ENCODE measurements at regions not wholly inside any gene's neighbourhood (a gene's known extent, or its start where the extent isn't known, plus 50 kb on each side); places are given as distances from the start of the nearest gene placed in this dataset.

DNA sequence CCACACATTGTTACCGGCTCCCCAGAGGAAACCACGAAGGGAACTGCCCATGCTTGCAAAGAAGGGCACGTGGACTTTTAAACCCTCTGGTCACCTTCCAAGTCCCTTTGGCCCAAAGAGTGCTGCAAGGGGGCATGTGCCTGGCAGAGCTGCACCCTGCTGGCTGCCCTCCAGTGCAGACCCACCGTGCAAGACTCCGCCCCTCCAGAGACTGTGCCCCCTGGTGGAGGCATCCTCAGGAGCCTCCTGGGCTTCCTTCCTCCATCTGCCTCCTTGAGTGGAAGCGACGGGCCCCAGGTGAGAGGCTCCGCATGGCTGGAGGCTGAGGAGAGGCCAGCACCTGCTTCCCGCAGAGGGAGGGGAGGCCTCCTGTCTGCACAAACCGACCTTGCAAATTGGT, 100.6 kb downstream of the CRYAA start:
- Histone ChIP-seq H3K4me1 (ENCODE audit: control insufficient read depth in 1 of 2, insufficient read depth in 2 of 2, low read depth in 1 of 2, low read length in 1 of 2) (peaks cover 0 to 67% of the 10 kb centered on the region in 2 experiments; a peak in 2 of 4 replicates), H3K27ac (ENCODE audit: low read depth in 2 of 2, low read length in 1 of 2) (peak overlapping the region in 1 of 2 experiments; percentile 96; a peak in 2 of 4 replicates), H3K4me3 (ENCODE audit: low read depth in 2 of 2, low read length in 1 of 2) (no peak overlapping the region), H3K4me2 (no peak overlapping the region), H3K79me2 (ENCODE audit: insufficient read depth) (no peaks in the 10 kb centered on the region), H3K27me3 (ENCODE audit: insufficient read depth) (no peaks in the 10 kb centered on the region; the same call in 1 of the 2 replicates), H3K36me3 (replicated peaks in 1 of 2; ENCODE audit: control insufficient read depth in 1 of 2, insufficient read depth in 2 of 2, low read length in 1 of 2) (no peaks in the 10 kb centered on the region), H3F3A (replicated peaks; ENCODE audit: insufficient read depth) (no peaks in the 10 kb centered on the region), H3K9ac (no peak overlapping the region), H3K9me3 (no peaks in the 10 kb centered on the region), H3K9me2 (no peaks in the 10 kb centered on the region), H4K20me1 (ENCODE audit: insufficient read depth) (no peaks in the 10 kb centered on the region), H2AFZ (ENCODE audit: low read depth) (no peak overlapping the region)
- no peak for DNase-seq
- ChIA-PET CTCF (interaction anchor here (1.1 to 1.3 kb wide), 3 partner anchors 10 to 100 kb away, joined by 3 to 5 read pairs (median 3); no protein-coding TSS in a partner anchor), POLR2A (no interaction called here)
- no peak for TF ChIP-seq RAD21 (IDR thresholded peaks at IDR 0.05; ENCODE audit: low read length)
- TF ChIP-seq, protein P1, sequence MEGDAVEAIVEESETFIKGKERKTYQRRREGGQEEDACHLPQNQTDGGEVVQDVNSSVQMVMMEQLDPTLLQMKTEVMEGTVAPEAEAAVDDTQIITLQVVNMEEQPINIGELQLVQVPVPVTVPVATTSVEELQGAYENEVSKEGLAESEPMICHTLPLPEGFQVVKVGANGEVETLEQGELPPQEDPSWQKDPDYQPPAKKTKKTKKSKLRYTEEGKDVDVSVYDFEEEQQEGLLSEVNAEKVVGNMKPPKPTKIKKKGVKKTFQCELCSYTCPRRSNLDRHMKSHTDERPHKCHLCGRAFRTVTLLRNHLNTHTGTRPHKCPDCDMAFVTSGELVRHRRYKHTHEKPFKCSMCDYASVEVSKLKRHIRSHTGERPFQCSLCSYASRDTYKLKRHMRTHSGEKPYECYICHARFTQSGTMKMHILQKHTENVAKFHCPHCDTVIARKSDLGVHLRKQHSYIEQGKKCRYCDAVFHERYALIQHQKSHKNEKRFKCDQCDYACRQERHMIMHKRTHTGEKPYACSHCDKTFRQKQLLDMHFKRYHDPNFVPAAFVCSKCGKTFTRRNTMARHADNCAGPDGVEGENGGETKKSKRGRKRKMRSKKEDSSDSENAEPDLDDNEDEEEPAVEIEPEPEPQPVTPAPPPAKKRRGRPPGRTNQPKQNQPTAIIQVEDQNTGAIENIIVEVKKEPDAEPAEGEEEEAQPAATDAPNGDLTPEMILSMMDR (IDR thresholded peaks at IDR 0.05) = peak; percentile 33
- TF ChIP-seq, protein P2, sequence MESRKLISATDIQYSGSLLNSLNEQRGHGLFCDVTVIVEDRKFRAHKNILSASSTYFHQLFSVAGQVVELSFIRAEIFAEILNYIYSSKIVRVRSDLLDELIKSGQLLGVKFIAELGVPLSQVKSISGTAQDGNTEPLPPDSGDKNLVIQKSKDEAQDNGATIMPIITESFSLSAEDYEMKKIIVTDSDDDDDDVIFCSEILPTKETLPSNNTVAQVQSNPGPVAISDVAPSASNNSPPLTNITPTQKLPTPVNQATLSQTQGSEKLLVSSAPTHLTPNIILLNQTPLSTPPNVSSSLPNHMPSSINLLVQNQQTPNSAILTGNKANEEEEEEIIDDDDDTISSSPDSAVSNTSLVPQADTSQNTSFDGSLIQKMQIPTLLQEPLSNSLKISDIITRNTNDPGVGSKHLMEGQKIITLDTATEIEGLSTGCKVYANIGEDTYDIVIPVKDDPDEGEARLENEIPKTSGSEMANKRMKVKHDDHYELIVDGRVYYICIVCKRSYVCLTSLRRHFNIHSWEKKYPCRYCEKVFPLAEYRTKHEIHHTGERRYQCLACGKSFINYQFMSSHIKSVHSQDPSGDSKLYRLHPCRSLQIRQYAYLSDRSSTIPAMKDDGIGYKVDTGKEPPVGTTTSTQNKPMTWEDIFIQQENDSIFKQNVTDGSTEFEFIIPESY (IDR thresholded peaks at IDR 0.05; ENCODE audit: borderline replicate concordance, low read depth) = no peak
- no peak for TF ChIP-seq CHD2 (IDR thresholded peaks at IDR 0.05; ENCODE audit: low read length, partially characterized antibody)
- no peak for TF ChIP-seq MAX (IDR thresholded peaks at IDR 0.05; ENCODE audit: low read depth)
- 68% methylated on average over 5 of the region's 10 CpGs for WGBS (ENCODE audit: low lambda C conversion rate)

GRCh38 chr21:43268804-43269186, 100.0 kb downstream of the CRYAA start:
- H3K27ac ChIP-seq (ENCODE audit: low read depth in 2 of 2, low read length in 1 of 2) = peak overlapping the region in 1 of 2 experiments; percentile 29; a peak in 1 of 4 replicates
- no peak overlapping the region for H3K4me3 ChIP-seq (ENCODE audit: low read depth in 2 of 2, low read length in 1 of 2)
- 81% methylated on average over 3 of the region's 12 CpGs for WGBS (ENCODE audit: low lambda C conversion rate)
- no peaks in the 10 kb centered on the region for H3K9me3 ChIP-seq
- no peak for DNase-seq
- H3K4me2 ChIP-seq = no peak overlapping the region
- H3K36me3 ChIP-seq (replicated peaks in 1 of 2; ENCODE audit: control insufficient read depth in 1 of 2, insufficient read depth in 2 of 2, low read length in 1 of 2) = no peaks in the 10 kb centered on the region
- peaks cover 0 to 60% of the 10 kb centered on the region in 2 experiments; a peak in 2 of 4 replicates for H3K4me1 ChIP-seq (ENCODE audit: control insufficient read depth in 1 of 2, insufficient read depth in 2 of 2, low read depth in 1 of 2, low read length in 1 of 2)
- TF ChIP-seq CHD2 (IDR thresholded peaks at IDR 0.05; ENCODE audit: low read length, partially characterized antibody) (no peak), TCF12 (IDR thresholded peaks at IDR 0.05) (no peak), FOXM1 (IDR thresholded peaks at IDR 0.05; ENCODE audit: low read depth) (no peak), TEAD4 (IDR thresholded peaks at IDR 0.05; ENCODE audit: borderline replicate concordance, insufficient read depth) (no peak), RFX5 (IDR thresholded peaks at IDR 0.05; ENCODE audit: low read length) (no peak), POLR2AphosphoS5 (IDR thresholded peaks at IDR 0.05; ENCODE audit: low read depth, low read length) (no peak), NRF1 (IDR thresholded peaks at IDR 0.05; ENCODE audit: low read depth, low read length) (no peak), RXRA (IDR thresholded peaks at IDR 0.05; ENCODE audit: borderline replicate concordance, low read depth) (no peak), YY1 (IDR thresholded peaks at IDR 0.05; ENCODE audit: low read depth) (no peak), MAX (IDR thresholded peaks at IDR 0.05; ENCODE audit: low read depth) (no peak)
- TF ChIP-seq, protein P3, sequence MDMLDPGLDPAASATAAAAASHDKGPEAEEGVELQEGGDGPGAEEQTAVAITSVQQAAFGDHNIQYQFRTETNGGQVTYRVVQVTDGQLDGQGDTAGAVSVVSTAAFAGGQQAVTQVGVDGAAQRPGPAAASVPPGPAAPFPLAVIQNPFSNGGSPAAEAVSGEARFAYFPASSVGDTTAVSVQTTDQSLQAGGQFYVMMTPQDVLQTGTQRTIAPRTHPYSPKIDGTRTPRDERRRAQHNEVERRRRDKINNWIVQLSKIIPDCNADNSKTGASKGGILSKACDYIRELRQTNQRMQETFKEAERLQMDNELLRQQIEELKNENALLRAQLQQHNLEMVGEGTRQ (IDR thresholded peaks at IDR 0.05; ENCODE audit: borderline replicate concordance, low read depth, low read length) = no peak
- TF ChIP-seq, protein P4, sequence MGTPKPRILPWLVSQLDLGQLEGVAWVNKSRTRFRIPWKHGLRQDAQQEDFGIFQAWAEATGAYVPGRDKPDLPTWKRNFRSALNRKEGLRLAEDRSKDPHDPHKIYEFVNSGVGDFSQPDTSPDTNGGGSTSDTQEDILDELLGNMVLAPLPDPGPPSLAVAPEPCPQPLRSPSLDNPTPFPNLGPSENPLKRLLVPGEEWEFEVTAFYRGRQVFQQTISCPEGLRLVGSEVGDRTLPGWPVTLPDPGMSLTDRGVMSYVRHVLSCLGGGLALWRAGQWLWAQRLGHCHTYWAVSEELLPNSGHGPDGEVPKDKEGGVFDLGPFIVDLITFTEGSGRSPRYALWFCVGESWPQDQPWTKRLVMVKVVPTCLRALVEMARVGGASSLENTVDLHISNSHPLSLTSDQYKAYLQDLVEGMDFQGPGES (IDR thresholded peaks at IDR 0.05; ENCODE audit: low read depth, low read length) = no peak
- CTCF ChIA-PET = interaction anchor here (1.2 to 1.5 kb wide), 2 partner anchors 13 to 19 kb away, joined by 3 to 4 read pairs; no protein-coding TSS in a partner anchor
- no peaks in the 10 kb centered on the region for H3K9me2 ChIP-seq
- H2AFZ ChIP-seq (ENCODE audit: low read depth) = no peak overlapping the region
- H4K20me1 ChIP-seq (ENCODE audit: insufficient read depth) = no peaks in the 10 kb centered on the region
- POLR2A ChIA-PET = no interaction called here
- no peaks in the 10 kb centered on the region for H3F3A ChIP-seq (replicated peaks; ENCODE audit: insufficient read depth)
- no peak overlapping the region for H3K9ac ChIP-seq
- no peaks in the 10 kb centered on the region for H3K79me2 ChIP-seq (ENCODE audit: insufficient read depth)
- H3K27me3 ChIP-seq (ENCODE audit: insufficient read depth) = no peaks in the 10 kb centered on the region; the same call in 1 of the 2 replicates

Measured in SK-N-SH (cell line).